HepG2 (cell line): ENCODE measurements at regions not wholly inside any gene's neighbourhood (a gene's known extent, or its start where the extent isn't known, plus 50 kb on each side); places are given as distances from the start of the nearest gene placed in this dataset.

Experiments used
- ATAC-seq: fragments of 200-7000 bp; cut with Tn5 transposase; 3 replicates; pipeline ENCODE4 v1.9.1; 2020; ENCODE audit warnings: mild to moderate bottlenecking, moderate library complexity
- BruUV-seq: library from RNA; stranded (reverse); fragments of 400-500 nt; replicated peaks from 2 replicates; lab custom pipeline; 2021; lab: Mats Ljungman, UMichigan
- CTCF ChIA-PET: fragments of 300-600 bp; formaldehyde crosslinking; extraction: SDS; loops from one replicate; lab custom pipeline; 2021; ENCODE audit warnings: low total read pairs, inconsistent platforms, low intra/inter-chr PET ratio; lab: Yijun Ruan, JAX
- POLR2A ChIA-PET: fragments of 350-600 bp; sonication (Branson Sonifier 250); formaldehyde crosslinking; loops from one replicate; lab custom pipeline; 2020; ENCODE audit warnings: antibody characterized with exemption, inconsistent platforms; lab: Yijun Ruan, JAX
- DNase-seq: peaks from one replicate; pipeline ENCODE4 v3.0.0-alpha.2; 2015; ENCODE audit warnings: low spot score
- FAIRE-seq: peaks from 3 replicates; lab custom pipeline; 2011; peaks lifted over from hg19 to GRCh38; lab: Jason Lieb, UNC
- H2AFZ ChIP-seq: one replicate; pipeline ENCODE4 v1.6.1; 2011; ENCODE audit warnings: low read length, inconsistent platforms
- H3K27ac ChIP-seq: fragments of 300-600 bp; 3 replicates; pipeline ENCODE4 v1.8.0; 2011; ENCODE audit warnings: mixed run types, mild to moderate bottlenecking, mixed read lengths, low read length, inconsistent platforms; ENCODE audit not compliant: insufficient read depth; ENCODE audit errors: extremely low read length
- H3K27me3 ChIP-seq, 2 experiments: fragments of 200-600 bp in 1 of 2; 2 replicates in 1 of 2; 3 replicates in 1 of 2; pipeline versions ENCODE4 v1.6.0 to v1.8.0; 2011; ENCODE audit warnings: low read length in 2 of 2, mild to moderate bottlenecking in 2 of 2, moderate library complexity in 2 of 2, inconsistent platforms in 1 of 2; ENCODE audit not compliant: insufficient read depth in 2 of 2, control insufficient read depth in 1 of 2
- H3K36me3 ChIP-seq, 2 experiments: fragments of 200-600 bp in 1 of 2; replicated peaks in 1 of 2; 2 replicates in 1 of 2; 3 replicates in 1 of 2; pipeline versions ENCODE4 v1.5.1 to v1.8.0; 2011; ENCODE audit warnings: low read length in 2 of 2, inconsistent platforms in 1 of 2; ENCODE audit not compliant: insufficient read depth in 2 of 2, control insufficient read depth in 1 of 2
- H3K4me1 ChIP-seq: 2 replicates; pipeline ENCODE4 v1.5.1; 2012; ENCODE audit warnings: low read length, inconsistent platforms; ENCODE audit not compliant: insufficient read depth
- H3K4me2 ChIP-seq: 2 replicates; pipeline ENCODE4 v1.6.0; 2011; ENCODE audit warnings: low read depth, low read length, inconsistent platforms
- H3K4me3 ChIP-seq, 3 experiments: fragments of 200-600 bp in 1 of 3; sonication (generic), shearing (Covaris generic) in 1 of 3; replicated peaks in 1 of 3; 2 replicates each; pipeline ENCODE4 v1.5.1; 2011 to 2016; ENCODE audit warnings: low read length in 3 of 3, inconsistent platforms in 2 of 3, low read depth in 2 of 3, mild to moderate bottlenecking in 2 of 3, control low read depth in 1 of 3, mixed read lengths in 1 of 3; ENCODE audit not compliant: insufficient read depth in 1 of 3
- H3K79me2 ChIP-seq: one replicate; pipeline ENCODE4 v1.6.1; 2011; ENCODE audit warnings: low read length, inconsistent platforms; ENCODE audit not compliant: insufficient read depth
- H3K9ac ChIP-seq: 2 replicates; pipeline ENCODE4 v1.6.0; 2011; ENCODE audit warnings: mild to moderate bottlenecking, low read depth, low read length, inconsistent platforms; ENCODE audit not compliant: insufficient read depth
- H3K9me3 ChIP-seq: 2 replicates; pipeline ENCODE4 v1.5.1; 2012; ENCODE audit warnings: mild to moderate bottlenecking, low read length
- H4K20me1 ChIP-seq: 2 replicates; pipeline ENCODE4 v1.6.0; 2011; ENCODE audit warnings: inconsistent platforms, mild to moderate bottlenecking, low read length, moderate library complexity; ENCODE audit not compliant: insufficient read depth
- AGO2 ChIP-seq: fragments of 200-400 bp; formaldehyde crosslinking; optimal IDR thresholded peaks from 2 replicates; pipeline ENCODE3; 2017; ENCODE audit warnings: mild to moderate bottlenecking, low read depth, low read length, moderate library complexity
- CSRNP2 ChIP-seq: sonication (generic); formaldehyde crosslinking; conservative IDR thresholded peaks from 2 replicates; pipeline ENCODE4 v1.8.0; 2022; ENCODE audit warnings: low read depth, missing genetic modification reagents
- SP4 ChIP-seq: sonication (generic); formaldehyde crosslinking; IDR thresholded peaks from 2 replicates; pipeline ENCODE4 v1.8.1; 2023; ENCODE audit warnings: mild to moderate bottlenecking, missing genetic modification reagents
- USF2 ChIP-seq, 2 experiments: sonication (generic) in 1 of 2; formaldehyde crosslinking in 1 of 2; IDR thresholded peaks; 2 replicates each; pipeline versions ENCODE4 v1.5.1 to v1.6.1; 2011 to 2020; ENCODE audit warnings: borderline replicate concordance in 1 of 2, low read depth in 1 of 2, low read length in 1 of 2, mild to moderate bottlenecking in 1 of 2, missing genetic modification reagents in 1 of 2, moderate library complexity in 1 of 2
- WGBS: methylation state at CpG from one replicate; pipeline ENCODE4 v1.1.6; 2017; ENCODE audit warnings: low lambda C conversion rate; 5-methylcytosine and 5-hydroxymethylcytosine counted together
- in situ Hi-C: cut with HindIII; loops from 2 replicates; pipeline ENCODE4 v1.10.0; 2017; ENCODE audit warnings: low pct_unique_long_range_greater_than_20kb; ENCODE audit not compliant: extremely low pct_ligation_motif_present
- intact Hi-C: fragments of 100-400 bp; cut with micrococcal nuclease; formaldehyde crosslinking; loops from one replicate; pipeline ENCODE4 v1.10.0; 2022; ENCODE audit not compliant: unreplicated experiment

GRCh38 chr12:124463341-124463921 lies 104.0 kb downstream of the NCOR2 start:
- 91% methylated on average over 19 of the region's 23 CpGs for WGBS
- FAIRE-seq, result no peak
- Histone ChIP-seq H3K9me3 (no peaks in the 10 kb centered on the region), H2AFZ (no peak overlapping the region), H3K4me1 (no peaks in the 10 kb centered on the region), H3K4me3 (no peak overlapping the region), H3K4me2 (no peak overlapping the region), H3K27ac (no peak overlapping the region), H3K27me3 (no peaks in the 10 kb centered on the region), H4K20me1 (peaks cover 6% of the 10 kb centered on the region; the same call in 1 of the 2 replicates), H3K79me2 (no peaks in the 10 kb centered on the region), H3K9ac (no peak overlapping the region), H3K36me3 (peaks cover 11 to 35% of the 10 kb centered on the region in 2 experiments; a peak in 4 of 5 replicates)
- ChIA-PET CTCF (no interaction called here), POLR2A (no interaction called here)
- intact Hi-C loops, result no loop called here
- no peak for ATAC-seq
- no peak for DNase-seq
- in situ Hi-C loops, result no loop called here
- TF ChIP-seq CSRNP2 (CRISPR knock-in tag) (no peak), AGO2 (peak; percentile 28), SP4 (CRISPR knock-in tag) (no peak), USF2 (IDR thresholded peaks at IDR 0.05; ENCODE audit: low read depth, low read length) (no peak), USF2 (CRISPR knock-in tag; IDR thresholded peaks at IDR 0.05; ENCODE audit: borderline replicate concordance) (no peak)
- no TSS peak for BruUV-seq
